GM21619 (cell line): ENCODE measurements at regions not wholly inside any gene's neighbourhood (a gene's known extent, or its start where the extent isn't known, plus 50 kb on each side); places are given as distances from the start of the nearest gene placed in this dataset.

Experiments
- ATAC-seq: cut with Tn5 transposase; IDR thresholded peaks from one replicate; pipeline ENCODE4 v1.9.1; 2021; ENCODE audit not compliant: unreplicated experiment

DNA sequence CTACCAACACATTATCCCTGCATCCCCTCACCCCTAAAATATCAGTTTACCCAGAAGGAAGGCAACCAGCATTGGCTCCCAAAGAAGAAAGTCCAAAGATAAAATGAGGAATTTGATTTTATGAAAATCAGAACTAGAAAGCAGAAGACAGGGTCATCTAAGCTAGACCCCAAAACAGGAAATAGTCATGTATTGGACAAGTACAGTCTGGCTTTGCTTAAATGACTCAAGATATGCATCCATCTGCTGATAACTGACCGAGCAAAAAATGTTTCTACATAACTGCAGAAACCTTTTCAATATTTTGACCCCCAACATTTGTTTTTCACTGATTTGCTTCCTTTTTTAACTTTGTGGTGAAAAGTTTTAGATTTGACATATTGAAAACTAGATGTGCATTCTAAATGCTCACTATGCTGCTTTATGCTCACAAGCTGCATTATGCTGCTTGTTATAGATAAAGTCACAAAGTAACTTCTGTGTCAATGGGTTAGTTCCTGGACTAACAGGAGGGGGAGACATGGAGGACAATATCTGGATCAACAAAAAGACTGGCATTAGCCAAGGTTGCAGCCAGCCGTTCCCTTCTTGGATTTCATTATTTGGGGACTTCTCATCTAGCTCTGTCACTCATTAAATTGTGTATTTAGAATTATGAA, 227.0 kb downstream of the INHBA start:
- ATAC-seq: no peak

DNA sequence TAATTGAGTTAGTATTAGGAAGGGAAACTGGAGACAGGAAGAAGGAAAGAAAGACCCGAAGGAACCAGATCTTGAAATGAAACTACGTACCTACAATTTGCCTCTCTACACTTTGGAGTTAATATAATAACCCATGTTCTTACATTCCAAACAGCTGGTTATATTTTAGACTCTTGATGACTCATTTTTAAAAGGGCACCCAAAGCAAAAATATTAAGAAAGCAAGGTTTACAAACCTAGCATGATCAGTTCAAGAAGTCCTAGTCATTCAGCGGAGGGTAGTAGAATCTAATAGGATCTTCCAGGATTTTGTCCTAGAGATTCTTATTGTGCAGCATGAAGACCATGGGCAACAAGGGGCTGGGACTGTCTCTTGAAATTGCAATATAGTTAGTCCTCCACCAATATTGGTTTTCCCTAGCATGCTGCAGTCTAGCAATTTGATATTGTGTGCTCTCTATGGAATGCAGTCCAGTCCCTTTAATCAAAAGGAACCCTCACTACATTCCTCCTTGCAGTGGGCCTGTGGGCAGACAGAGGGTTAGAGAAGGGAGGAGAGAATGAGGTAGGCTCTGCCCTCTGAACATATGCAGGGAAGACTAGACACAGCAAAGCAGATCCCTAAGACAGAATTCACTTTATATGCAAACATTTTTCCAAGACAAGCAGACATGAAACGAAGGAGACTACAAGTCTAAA, 230.3 kb downstream of the INHBA start:
- ATAC-seq: no peak

DNA sequence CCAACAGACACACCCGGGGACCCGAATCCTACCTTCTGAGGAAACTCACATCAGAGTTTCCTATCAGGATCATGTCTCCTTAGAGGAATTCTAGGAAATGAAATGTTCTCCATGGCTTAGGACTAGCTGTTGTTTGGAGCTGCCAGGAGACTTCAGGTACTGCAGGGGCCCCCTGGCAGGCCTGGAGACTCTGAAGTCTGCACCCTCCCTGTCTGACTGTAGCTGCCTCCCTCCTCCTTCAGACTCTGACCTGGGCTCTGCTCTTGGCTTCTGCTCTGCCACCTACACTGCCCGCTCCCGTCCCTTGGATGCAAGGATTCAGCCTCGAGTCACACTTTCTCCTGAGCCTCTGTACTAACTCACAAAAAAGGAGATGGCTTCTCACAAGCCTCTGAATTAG, 232.8 kb downstream of the INHBA start:
- ATAC-seq: no peak

DNA sequence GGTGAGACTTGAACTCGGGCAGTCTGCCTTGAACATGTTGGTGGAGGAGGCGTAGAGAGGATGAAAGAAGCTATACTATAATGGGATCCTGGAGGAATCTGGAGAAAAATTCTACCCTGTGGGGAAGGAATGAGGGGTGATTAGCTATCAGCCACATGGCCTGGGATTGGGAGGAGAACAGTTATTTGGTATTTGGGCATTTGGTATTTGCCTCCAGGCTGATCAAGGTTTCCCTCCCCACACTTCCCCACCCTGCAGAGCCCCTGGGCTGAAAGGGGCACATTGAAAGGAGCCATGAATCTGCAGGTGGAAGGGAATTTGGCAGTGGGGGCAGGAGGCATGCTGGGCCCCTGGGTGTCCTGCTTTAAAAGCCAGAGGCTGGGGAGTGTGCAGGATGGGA, 235.3 kb downstream of the INHBA start:
- no peak for ATAC-seq

DNA sequence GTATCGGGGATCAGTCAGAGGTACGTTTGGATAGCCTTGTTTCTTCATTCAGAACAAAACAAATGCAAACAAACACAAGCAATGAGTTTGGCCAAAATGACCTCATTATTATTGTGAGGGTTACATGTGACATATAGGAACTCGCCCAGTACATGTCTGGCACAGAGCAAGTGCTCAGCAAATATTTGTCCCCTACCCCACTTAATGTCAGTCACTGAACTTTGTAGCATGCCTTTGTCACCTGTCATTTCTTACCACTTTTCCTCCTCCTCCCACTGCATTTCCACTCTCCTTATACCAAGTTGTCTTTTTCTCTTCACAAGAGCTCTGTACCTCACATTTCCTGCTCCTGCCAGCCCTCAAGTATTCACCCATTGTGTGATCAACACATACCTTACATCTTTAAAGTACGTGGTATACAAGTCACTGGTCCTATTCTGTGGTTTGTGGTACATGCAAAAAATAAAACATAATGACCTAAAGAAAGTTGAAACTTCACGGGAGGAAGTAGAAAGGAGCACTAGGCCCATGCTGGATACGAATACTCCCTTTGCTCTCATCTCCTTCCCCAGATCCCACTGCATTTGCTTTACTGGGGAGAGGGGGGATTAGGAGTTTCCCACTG, 236.0 kb downstream of the INHBA start:
- ATAC-seq: no peak

DNA sequence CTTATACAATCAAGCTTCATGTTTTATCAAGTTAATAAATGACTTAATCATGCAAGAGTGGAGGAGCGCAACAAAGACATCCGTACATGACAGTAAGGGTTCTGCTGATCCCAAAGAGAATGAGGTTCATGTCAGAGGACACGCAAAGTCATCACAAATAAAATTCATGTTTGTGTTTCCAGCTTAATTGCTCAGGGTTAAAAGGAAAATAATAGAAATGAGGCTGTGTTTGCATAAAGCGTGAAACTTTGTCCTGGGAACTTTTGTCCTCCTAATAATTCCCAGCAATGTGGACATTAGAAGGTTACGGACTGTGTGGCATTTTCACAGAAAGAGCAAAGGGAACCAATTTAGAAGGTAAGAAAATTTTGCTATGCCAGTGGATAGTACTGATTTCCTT, 237.3 kb downstream of the INHBA start:
- no peak for ATAC-seq

DNA sequence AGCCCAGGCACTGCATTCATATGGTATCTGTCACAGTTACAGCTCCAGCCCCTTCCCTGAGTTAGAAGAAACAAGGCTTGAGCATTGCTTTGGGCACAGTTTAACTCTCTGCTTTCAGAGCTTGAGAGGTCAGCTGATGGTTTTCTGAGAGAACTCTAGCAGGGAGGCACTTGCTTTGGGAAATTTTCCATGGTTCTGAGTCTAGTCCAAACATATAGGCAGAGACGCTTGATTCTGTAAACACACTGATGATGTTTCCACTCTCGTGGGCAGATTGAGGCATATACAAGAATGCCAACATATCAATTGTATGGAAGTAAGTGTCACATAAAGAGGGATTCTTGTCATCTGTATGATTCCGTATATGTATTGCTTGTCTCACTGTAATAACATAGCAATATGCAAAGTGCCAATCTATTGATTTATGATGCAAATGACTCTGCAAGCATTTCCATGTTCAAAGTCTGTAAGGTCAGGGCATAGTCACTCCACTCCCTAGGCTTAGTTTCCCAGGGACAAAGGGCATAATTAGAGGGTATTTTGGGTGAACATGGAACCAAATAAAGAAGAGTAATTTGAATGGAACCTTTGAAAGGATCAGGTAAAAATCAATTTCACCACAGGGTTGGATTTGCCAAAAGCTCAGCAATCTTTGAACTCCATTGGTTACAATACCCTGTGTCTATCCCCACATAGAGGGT, 239.0 kb downstream of the INHBA start:
- no peak for ATAC-seq

GRCh38 chr7:41459623-41460261, 243.1 kb downstream of the INHBA start:
- ATAC-seq: no peak

DNA sequence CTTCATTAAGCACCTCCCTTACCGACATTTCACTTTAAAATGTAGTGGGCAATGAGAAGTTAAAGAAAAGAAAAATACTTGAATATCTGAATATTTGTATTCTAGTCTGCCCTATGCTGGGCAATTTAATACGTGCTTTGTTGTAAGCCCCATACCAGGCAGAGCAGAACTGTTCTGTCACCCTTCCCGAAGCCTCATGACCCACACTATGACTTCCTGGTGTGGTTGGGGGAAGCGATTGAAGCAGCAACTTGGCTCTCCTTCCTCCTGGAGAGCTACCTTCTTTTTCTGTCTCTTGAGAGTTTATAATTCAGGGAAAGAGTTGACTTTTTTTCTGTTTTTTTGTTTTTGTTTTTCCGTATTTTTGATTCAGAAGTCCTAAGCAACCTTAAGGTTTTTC, 243.7 kb downstream of the INHBA start:
- ATAC-seq: no peak

- no peak for ATAC-seq
Observed at GRCh38 chr7:41457832-41458437, 245.0 kb downstream of the INHBA start.

- no peak for ATAC-seq
Observed at GRCh38 chr7:41451826-41452225, 251.1 kb downstream of the INHBA start.

DNA sequence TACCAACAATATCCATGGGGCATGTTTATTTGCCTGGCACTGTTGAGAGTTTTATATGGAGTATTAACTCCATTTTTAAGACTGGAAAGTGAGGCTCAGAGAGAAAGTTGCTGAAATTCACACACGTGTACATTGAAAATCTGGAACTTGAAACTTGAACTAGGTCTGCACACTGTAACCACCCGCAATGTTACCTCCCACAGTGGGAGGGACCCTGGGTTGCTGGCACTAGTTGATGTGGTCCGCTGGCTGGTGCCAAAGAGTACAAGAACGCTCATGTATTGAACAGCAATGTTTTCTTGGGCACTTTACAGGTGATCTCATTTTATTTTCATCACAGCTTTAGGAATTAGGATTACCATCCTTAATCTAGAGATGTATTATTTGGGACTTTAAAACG, 253.2 kb downstream of the INHBA start:
- no peak for ATAC-seq

- no peak for ATAC-seq
Observed at GRCh38 chr7:41449286-41449685, 253.6 kb downstream of the INHBA start.

DNA sequence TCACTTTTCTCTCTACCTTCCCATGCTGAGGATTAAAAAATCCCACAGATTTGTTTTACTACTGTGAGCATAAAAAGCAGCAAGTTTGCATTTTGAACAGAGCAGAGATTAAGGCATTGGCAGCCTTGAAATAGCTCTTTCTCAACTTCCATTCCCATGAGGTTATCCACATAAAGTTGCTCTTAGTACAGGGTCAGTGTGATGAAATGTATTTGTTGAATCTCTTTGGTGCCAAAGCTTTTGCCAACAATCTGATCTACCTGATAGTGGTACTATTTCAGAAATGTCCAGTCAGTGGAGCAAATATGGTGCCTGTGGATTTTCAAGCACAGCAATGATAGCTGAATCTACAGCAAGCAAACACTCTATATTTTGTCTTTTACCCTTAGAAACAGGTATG, 254.8 kb downstream of the INHBA start:
- ATAC-seq: no peak

DNA sequence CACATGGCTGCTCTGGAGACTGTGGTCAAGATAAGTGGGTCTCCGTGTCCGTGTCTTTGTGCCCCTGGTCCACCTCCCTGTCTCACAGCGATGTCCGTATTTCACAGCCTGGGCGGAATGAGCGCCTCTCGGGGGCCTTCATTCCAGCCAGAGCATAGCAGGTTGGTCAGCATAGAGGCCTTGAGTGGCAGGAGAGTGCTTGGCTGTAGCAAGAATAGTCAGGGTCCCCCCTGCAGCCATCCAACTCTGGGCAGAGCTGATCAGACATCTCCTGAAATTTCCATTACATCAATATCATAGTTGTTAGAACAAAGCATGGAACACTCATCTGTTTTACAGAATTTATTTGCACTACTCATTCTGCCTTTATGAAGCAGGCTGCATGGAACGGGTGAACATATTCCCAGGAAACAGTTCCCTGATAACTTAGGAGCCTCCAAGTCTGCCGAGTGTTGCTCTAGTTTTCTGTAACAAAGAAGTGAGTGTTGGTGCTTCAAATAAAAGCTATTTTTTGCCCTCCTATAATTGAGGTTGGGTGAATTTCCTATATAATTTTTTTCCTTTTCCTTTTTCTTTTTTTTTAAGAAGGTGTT, 255.3 kb downstream of the INHBA start:
- ATAC-seq: no peak

DNA sequence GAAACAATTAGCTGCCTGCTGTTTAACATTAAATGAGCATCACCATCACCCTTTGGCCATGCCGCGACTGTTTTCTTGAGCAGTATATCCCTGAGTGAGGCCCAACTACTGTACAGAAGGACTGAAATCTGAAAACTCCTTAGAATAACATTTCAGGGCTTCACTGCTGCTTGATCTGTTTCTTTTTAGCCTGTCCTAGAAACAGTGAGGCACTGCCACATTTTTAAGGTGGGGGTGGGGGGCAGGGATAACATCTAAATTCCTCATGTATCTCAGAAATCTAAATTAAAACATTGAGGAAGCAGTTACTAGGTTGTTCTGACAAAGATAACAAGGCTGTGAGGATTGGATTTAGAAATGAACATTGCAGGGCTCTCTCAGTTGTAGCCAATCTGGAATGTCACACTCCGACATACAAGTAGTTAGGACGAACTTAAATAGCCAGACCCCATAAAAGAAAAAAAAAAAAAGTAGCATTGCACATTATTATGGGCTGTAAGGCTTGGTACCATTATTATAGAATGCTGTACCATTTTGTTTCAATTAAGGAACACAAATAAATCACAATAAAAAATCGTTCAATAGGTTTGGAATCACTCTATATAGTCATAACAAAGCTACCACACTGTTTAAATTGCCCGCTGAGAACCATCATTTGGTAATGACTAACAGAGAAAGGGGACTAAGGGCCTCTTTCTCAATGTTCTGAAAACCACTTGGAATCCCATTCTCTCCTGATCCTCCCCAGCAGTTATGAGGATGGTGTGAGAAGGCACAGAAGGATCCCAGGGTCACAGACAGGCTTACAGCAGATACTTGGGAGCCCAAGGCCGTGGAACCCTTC, 256.1 kb downstream of the INHBA start:
- no peak for ATAC-seq

- ATAC-seq: no peak
Observed at GRCh38 chr7:41445946-41446345, 256.9 kb downstream of the INHBA start.

DNA sequence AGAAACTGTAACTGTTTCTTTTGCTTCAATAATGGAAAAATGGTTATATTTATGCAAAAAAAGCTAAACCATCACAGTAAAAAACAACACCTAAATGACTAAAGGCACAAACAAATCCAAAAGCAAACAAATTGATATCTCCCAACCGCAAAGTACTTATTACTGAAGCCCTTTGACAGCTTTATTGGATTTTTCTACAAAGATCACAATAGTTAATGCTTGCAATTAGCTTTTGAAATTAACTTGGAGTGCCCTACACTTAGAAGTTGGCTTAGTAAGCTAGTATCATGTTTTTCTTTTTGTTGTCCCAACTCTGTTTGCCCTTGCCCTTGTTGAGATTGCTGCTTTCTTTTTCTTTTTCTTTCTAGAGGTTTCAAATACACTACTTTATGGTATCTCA, 257.5 kb downstream of the INHBA start:
- no peak for ATAC-seq

- no peak for ATAC-seq
Observed at GRCh38 chr7:41439515-41439879, 263.4 kb downstream of the INHBA start.
